ENCODE measurements at regions not wholly inside any gene's neighbourhood (a gene's known extent, or its start where the extent isn't known, plus 50 kb on each side); places are given as distances from the start of the nearest gene placed in this dataset.

- TF ChIP-seq CTCF (IDR thresholded peaks at IDR 0.05; ENCODE audit: low read depth, low read length) (no peak), EZH2phosphoT487 (IDR thresholded peaks at IDR 0.05; ENCODE audit: low read depth) (no peak)
Measured at GRCh38 chr11:114796954-114797721, 118.8 kb downstream of the NXPE2 start.
